HFFc6 (cell line): ENCODE measurements at regions not wholly inside any gene's neighbourhood (a gene's known extent, or its start where the extent isn't known, plus 50 kb on each side); places are given as distances from the start of the nearest gene placed in this dataset.

Experiments used
- DNase-seq: peaks from one replicate; pipeline ENCODE4 v3.0.0-alpha.2; 2018
- H3K27ac Mint-ChIP-seq: 2 replicates; pipeline ENCODE4 v1.8.0; 2020; ENCODE audit warnings: mild to moderate bottlenecking, mixed read lengths
- H3K27me3 Mint-ChIP-seq: 2 replicates; pipeline ENCODE4 v1.8.0; 2021; ENCODE audit warnings: mild to moderate bottlenecking, moderate library complexity, mixed read lengths; ENCODE audit not compliant: insufficient read depth
- H3K36me3 Mint-ChIP-seq: 2 replicates; pipeline ENCODE4 v1.8.0; 2021; ENCODE audit warnings: low read depth, mixed read lengths
- H3K4me1 Mint-ChIP-seq: 2 replicates; pipeline ENCODE4 v1.8.0; 2020; ENCODE audit warnings: low read depth, mixed read lengths
- H3K4me3 Mint-ChIP-seq: 2 replicates; pipeline ENCODE4 v1.8.0; 2020; ENCODE audit warnings: mild to moderate bottlenecking, moderate library complexity, mixed read lengths
- H3K9me3 Mint-ChIP-seq: 2 replicates; pipeline ENCODE4 v1.8.0; 2020; ENCODE audit warnings: mild to moderate bottlenecking, mixed read lengths
- CTCF ChIP-seq: fragments of 200-600 bp; sonication (generic); IDR thresholded peaks from 2 replicates; pipeline ENCODE4 v1.5.0; 2021; ENCODE audit warnings: antibody characterized with exemption, mild to moderate bottlenecking

GRCh38 chr2:211026109-211026508 lies 469.7 kb downstream of the CPS1 start:
- Mint-ChIP-seq H3K27ac (no peak overlapping the region), H3K4me1 (no peaks in the 10 kb centered on the region), H3K4me3 (no peak overlapping the region), H3K27me3 (no peaks in the 10 kb centered on the region), H3K9me3 (peaks cover 62% of the 10 kb centered on the region), H3K36me3 (0 out of 2 replicates have a peak, but pooled peaks cover 7% of the 10 kb centered on the region)
- DNase-seq: no peak
- no peak for TF ChIP-seq CTCF

GRCh38 chr2:211027976-211028375 lies 471.6 kb downstream of the CPS1 start:
- no peak for TF ChIP-seq CTCF
- Mint-ChIP-seq H3K4me3 (no peak overlapping the region), H3K27ac (no peak overlapping the region), H3K9me3 (peaks cover 62% of the 10 kb centered on the region), H3K27me3 (no peaks in the 10 kb centered on the region), H3K36me3 (0 out of 2 replicates have a peak, but pooled peaks cover 7% of the 10 kb centered on the region), H3K4me1 (no peaks in the 10 kb centered on the region)
- DNase-seq: no peak

- Mint-ChIP-seq H3K36me3 (peaks cover 5% of the 10 kb centered on the region; the same call in 1 of the 2 replicates), H3K4me3 (no peak overlapping the region), H3K4me1 (no peaks in the 10 kb centered on the region), H3K27me3 (no peaks in the 10 kb centered on the region), H3K27ac (no peak overlapping the region), H3K9me3 (peaks cover 49% of the 10 kb centered on the region)
- no peak; the same call in 1 of the 2 replicates for TF ChIP-seq CTCF
- DNase-seq: no peak
Observed at GRCh38 chr2:211033765-211034164, 477.4 kb downstream of the CPS1 start.

GRCh38 chr2:211035548-211036185 lies 479.3 kb downstream of the CPS1 start:
- peak; percentile 48; the same call in 1 of the 2 replicates for TF ChIP-seq CTCF
- H3K36me3 Mint-ChIP-seq: peaks cover 5% of the 10 kb centered on the region; the same call in 1 of the 2 replicates
- no peak for DNase-seq
- H3K4me1 Mint-ChIP-seq: no peaks in the 10 kb centered on the region
- no peak overlapping the region for H3K27ac Mint-ChIP-seq
- no peaks in the 10 kb centered on the region for H3K27me3 Mint-ChIP-seq
- peaks cover 42% of the 10 kb centered on the region for H3K9me3 Mint-ChIP-seq
- no peak overlapping the region for H3K4me3 Mint-ChIP-seq

GRCh38 chr2:211045025-211045424 lies 488.6 kb downstream of the CPS1 start:
- Mint-ChIP-seq H3K9me3 (peaks cover 30% of the 10 kb centered on the region), H3K4me3 (no peak overlapping the region), H3K4me1 (no peaks in the 10 kb centered on the region), H3K27me3 (no peaks in the 10 kb centered on the region), H3K27ac (no peak overlapping the region), H3K36me3 (no peaks in the 10 kb centered on the region)
- TF ChIP-seq CTCF: no peak
- DNase-seq: no peak
